GM23338 (cell line): ENCODE measurements at regions not wholly inside any gene's neighbourhood (a gene's known extent, or its start where the extent isn't known, plus 50 kb on each side); places are given as distances from the start of the nearest gene placed in this dataset.

Experiments used
- ATAC-seq: fragments of 200-7000 bp; cut with Tn5 transposase; 3 replicates; pipeline ENCODE4 v1.9.1; 2020
- DNase-seq: peaks from one replicate; pipeline ENCODE4 v3.0.0-alpha.2; 2015; ENCODE audit warnings: low spot score
- H2AFZ ChIP-seq: fragments of 200-600 bp; sonication (generic); 2 replicates; pipeline ENCODE4 v1.8.0; 2016; ENCODE audit warnings: antibody characterized with exemption, mild to moderate bottlenecking, moderate library complexity
- H3F3A ChIP-seq: fragments of 200-600 bp; sonication (generic); replicated peaks from 2 replicates; pipeline ENCODE4 v1.8.0; 2017; ENCODE audit warnings: antibody characterized with exemption, mixed run types, low read depth
- H3K27ac ChIP-seq: fragments of 200-600 bp; sonication (generic); 2 replicates; pipeline ENCODE4 v1.6.1; 2016; ENCODE audit warnings: low read depth
- H3K27me3 ChIP-seq: fragments of 200-600 bp; sonication (generic); 2 replicates; pipeline ENCODE4 v1.8.0; 2016; ENCODE audit warnings: mild to moderate bottlenecking, mixed run types, moderate library complexity; ENCODE audit not compliant: insufficient read depth
- H3K36me3 ChIP-seq: fragments of 200-600 bp; sonication (generic); 2 replicates; pipeline ENCODE4 v1.8.0; 2016; ENCODE audit warnings: mild to moderate bottlenecking; ENCODE audit not compliant: insufficient read depth
- H3K4me1 ChIP-seq: fragments of 200-600 bp; sonication (generic); 2 replicates; pipeline ENCODE4 v1.8.0; 2016; ENCODE audit warnings: mild to moderate bottlenecking, moderate library complexity; ENCODE audit not compliant: insufficient read depth
- H3K4me2 ChIP-seq: fragments of 200-600 bp; sonication (generic); 2 replicates; pipeline ENCODE4 v1.7.1; 2017; ENCODE audit warnings: mixed run types
- H3K4me3 ChIP-seq: fragments of 200-600 bp; sonication (generic); 2 replicates; pipeline ENCODE4 v1.6.1; 2016; ENCODE audit warnings: mixed run types
- H3K79me2 ChIP-seq: fragments of 200-600 bp; sonication (generic); replicated peaks from 2 replicates; pipeline ENCODE4 v1.8.0; 2017; ENCODE audit warnings: mild to moderate bottlenecking; ENCODE audit not compliant: insufficient read depth
- H3K9me2 ChIP-seq: fragments of 200-600 bp; sonication (generic); 2 replicates; pipeline ENCODE4 v1.8.0; 2017; ENCODE audit not compliant: insufficient read depth
- H4K20me1 ChIP-seq: fragments of 200-600 bp; sonication (generic); replicated peaks from 2 replicates; pipeline ENCODE4 v1.8.0; 2017; ENCODE audit warnings: mild to moderate bottlenecking; ENCODE audit not compliant: insufficient read depth
- H3K27ac Mint-ChIP-seq: 2 replicates; pipeline ENCODE4 v1.8.0; 2020; ENCODE audit warnings: inconsistent platforms, mild to moderate bottlenecking, moderate library complexity, mixed read lengths
- H3K27me3 Mint-ChIP-seq: 3 replicates; pipeline ENCODE4 v1.8.0; 2022; ENCODE audit warnings: low read depth, mild to moderate bottlenecking, moderate library complexity, mixed read lengths, inconsistent platforms; ENCODE audit not compliant: insufficient read depth, poor library complexity
- H3K36me3 Mint-ChIP-seq: 3 replicates; pipeline ENCODE4 v1.8.0; 2021; ENCODE audit warnings: low read depth, mild to moderate bottlenecking, inconsistent platforms, moderate library complexity, mixed read lengths
- H3K4me1 Mint-ChIP-seq: 3 replicates; pipeline ENCODE4 v1.8.0; 2020; ENCODE audit warnings: mild to moderate bottlenecking, inconsistent platforms, mixed read lengths
- H3K4me3 Mint-ChIP-seq: 3 replicates; pipeline ENCODE4 v1.8.0; 2021; ENCODE audit warnings: moderate library complexity, mild to moderate bottlenecking, inconsistent platforms, mixed read lengths
- H3K9me3 Mint-ChIP-seq: 3 replicates; pipeline ENCODE4 v1.8.0; 2020; ENCODE audit warnings: moderate library complexity, mild to moderate bottlenecking, inconsistent platforms, mixed read lengths
- JUNB ChIP-seq: IDR thresholded peaks from one replicate; pipeline ENCODE4 v1.6.1; 2016; ENCODE audit warnings: antibody characterized with exemption; ENCODE audit not compliant: unreplicated experiment
- POLR2AphosphoS5 ChIP-seq: IDR thresholded peaks from 2 replicates; pipeline ENCODE4 v1.6.1; 2016; ENCODE audit warnings: antibody characterized with exemption, low read depth
- TF ChIP-seq, protein P1 (sequence below): fragments of 250-450 bp; sonication (Bioruptor Pico); IDR thresholded peaks from 2 replicates; pipeline ENCODE4 v1.5.0; 2020; ENCODE audit warnings: mild to moderate bottlenecking, moderate library complexity
- TF ChIP-seq, protein P2 (sequence below): IDR thresholded peaks from one replicate; pipeline ENCODE4 v1.6.1; 2018; ENCODE audit warnings: antibody characterized with exemption; ENCODE audit not compliant: unreplicated experiment

DNA sequence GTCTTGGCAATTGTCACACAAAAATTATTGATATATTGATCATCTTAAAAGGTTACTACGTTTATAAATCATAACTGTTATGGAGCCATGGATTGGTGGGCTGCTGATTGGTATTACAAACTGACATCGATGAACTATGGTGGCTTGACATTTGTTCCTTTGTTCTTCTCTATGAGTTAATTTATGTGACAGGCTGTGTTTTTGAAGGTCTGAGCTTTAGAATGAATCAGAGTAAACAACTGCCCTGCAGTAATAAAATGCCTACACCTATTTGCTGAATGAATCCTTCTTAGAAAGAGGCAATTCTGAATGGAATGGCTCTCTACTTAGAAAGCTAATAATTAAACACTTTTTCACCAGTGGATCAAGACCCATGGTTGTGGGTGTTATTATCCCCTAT, 506.3 kb upstream of the SPTLC3 start (continued):
- TF ChIP-seq, protein P1, sequence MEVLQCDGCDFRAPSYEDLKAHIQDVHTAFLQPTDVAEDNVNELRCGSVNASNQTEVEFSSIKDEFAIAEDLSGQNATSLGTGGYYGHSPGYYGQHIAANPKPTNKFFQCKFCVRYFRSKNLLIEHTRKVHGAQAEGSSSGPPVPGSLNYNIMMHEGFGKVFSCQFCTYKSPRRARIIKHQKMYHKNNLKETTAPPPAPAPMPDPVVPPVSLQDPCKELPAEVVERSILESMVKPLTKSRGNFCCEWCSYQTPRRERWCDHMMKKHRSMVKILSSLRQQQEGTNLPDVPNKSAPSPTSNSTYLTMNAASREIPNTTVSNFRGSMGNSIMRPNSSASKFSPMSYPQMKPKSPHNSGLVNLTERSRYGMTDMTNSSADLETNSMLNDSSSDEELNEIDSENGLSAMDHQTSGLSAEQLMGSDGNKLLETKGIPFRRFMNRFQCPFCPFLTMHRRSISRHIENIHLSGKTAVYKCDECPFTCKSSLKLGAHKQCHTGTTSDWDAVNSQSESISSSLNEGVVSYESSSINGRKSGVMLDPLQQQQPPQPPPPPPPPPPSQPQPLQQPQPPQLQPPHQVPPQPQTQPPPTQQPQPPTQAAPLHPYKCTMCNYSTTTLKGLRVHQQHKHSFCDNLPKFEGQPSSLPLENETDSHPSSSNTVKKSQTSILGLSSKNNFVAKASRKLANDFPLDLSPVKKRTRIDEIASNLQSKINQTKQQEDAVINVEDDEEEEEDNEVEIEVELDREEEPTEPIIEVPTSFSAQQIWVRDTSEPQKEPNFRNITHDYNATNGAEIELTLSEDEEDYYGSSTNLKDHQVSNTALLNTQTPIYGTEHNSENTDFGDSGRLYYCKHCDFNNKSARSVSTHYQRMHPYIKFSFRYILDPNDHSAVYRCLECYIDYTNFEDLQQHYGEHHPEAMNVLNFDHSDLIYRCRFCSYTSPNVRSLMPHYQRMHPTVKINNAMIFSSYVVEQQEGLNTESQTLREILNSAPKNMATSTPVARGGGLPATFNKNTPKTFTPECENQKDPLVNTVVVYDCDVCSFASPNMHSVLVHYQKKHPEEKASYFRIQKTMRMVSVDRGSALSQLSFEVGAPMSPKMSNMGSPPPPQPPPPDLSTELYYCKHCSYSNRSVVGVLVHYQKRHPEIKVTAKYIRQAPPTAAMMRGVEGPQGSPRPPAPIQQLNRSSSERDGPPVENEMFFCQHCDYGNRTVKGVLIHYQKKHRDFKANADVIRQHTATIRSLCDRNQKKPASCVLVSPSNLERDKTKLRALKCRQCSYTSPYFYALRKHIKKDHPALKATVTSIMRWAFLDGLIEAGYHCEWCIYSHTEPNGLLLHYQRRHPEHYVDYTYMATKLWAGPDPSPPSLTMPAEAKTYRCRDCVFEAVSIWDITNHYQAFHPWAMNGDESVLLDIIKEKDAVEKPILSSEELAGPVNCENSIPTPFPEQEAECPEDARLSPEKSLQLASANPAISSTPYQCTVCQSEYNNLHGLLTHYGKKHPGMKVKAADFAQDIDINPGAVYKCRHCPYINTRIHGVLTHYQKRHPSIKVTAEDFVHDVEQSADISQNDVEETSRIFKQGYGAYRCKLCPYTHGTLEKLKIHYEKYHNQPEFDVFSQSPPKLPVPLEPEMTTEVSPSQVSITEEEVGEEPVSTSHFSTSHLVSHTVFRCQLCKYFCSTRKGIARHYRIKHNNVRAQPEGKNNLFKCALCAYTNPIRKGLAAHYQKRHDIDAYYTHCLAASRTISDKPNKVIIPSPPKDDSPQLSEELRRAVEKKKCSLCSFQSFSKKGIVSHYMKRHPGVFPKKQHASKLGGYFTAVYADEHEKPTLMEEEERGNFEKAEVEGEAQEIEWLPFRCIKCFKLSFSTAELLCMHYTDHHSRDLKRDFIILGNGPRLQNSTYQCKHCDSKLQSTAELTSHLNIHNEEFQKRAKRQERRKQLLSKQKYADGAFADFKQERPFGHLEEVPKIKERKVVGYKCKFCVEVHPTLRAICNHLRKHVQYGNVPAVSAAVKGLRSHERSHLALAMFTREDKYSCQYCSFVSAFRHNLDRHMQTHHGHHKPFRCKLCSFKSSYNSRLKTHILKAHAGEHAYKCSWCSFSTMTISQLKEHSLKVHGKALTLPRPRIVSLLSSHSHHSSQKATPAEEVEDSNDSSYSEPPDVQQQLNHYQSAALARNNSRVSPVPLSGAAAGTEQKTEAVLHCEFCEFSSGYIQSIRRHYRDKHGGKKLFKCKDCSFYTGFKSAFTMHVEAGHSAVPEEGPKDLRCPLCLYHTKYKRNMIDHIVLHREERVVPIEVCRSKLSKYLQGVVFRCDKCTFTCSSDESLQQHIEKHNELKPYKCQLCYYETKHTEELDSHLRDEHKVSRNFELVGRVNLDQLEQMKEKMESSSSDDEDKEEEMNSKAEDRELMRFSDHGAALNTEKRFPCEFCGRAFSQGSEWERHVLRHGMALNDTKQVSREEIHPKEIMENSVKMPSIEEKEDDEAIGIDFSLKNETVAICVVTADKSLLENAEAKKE = no peak
- TF ChIP-seq JUNB (no peak), POLR2AphosphoS5 (no peak)

DNA sequence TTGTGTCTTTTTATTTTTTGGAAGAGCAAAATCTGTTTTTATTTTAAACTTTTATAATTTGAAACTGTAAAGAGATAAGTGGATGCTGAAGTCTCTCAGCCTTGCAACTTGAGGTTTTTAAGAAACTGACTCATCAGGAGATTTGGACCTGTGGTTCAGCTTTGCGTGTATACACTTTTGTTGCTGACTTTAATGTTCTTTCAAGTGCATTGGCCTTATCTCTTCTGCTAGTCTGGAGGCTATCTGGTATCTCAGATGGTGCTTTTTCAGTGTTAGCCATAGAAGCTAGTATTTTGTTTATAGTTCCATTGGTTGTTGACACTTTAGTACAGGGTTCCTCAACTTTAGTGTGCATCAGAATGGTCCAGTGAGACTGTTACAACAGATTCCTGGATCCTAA, 504.0 kb upstream of the SPTLC3 start:
- Histone ChIP-seq H2AFZ (no peak overlapping the region), H3F3A (no peaks in the 10 kb centered on the region), H3K79me2 (no peaks in the 10 kb centered on the region), H3K27me3 (no peaks in the 10 kb centered on the region), H3K4me2 (no peak overlapping the region), H3K4me3 (no peak overlapping the region), H4K20me1 (no peaks in the 10 kb centered on the region; the same call in 1 of the 2 replicates), H3K27ac (no peak overlapping the region), H3K36me3 (no peaks in the 10 kb centered on the region), H3K9me2 (no peaks in the 10 kb centered on the region), H3K4me1 (no peaks in the 10 kb centered on the region)
- H3K4me1 Mint-ChIP-seq = no peaks in the 10 kb centered on the region
- H3K27me3 Mint-ChIP-seq = peaks cover under 1% of the 10 kb centered on the region
- no peaks in the 10 kb centered on the region for H3K9me3 Mint-ChIP-seq
- no peaks in the 10 kb centered on the region for H3K36me3 Mint-ChIP-seq
- ATAC-seq = no peak
- H3K4me3 Mint-ChIP-seq = no peak overlapping the region
- no peak overlapping the region for H3K27ac Mint-ChIP-seq
- no peak for DNase-seq
- TF ChIP-seq, protein P2, sequence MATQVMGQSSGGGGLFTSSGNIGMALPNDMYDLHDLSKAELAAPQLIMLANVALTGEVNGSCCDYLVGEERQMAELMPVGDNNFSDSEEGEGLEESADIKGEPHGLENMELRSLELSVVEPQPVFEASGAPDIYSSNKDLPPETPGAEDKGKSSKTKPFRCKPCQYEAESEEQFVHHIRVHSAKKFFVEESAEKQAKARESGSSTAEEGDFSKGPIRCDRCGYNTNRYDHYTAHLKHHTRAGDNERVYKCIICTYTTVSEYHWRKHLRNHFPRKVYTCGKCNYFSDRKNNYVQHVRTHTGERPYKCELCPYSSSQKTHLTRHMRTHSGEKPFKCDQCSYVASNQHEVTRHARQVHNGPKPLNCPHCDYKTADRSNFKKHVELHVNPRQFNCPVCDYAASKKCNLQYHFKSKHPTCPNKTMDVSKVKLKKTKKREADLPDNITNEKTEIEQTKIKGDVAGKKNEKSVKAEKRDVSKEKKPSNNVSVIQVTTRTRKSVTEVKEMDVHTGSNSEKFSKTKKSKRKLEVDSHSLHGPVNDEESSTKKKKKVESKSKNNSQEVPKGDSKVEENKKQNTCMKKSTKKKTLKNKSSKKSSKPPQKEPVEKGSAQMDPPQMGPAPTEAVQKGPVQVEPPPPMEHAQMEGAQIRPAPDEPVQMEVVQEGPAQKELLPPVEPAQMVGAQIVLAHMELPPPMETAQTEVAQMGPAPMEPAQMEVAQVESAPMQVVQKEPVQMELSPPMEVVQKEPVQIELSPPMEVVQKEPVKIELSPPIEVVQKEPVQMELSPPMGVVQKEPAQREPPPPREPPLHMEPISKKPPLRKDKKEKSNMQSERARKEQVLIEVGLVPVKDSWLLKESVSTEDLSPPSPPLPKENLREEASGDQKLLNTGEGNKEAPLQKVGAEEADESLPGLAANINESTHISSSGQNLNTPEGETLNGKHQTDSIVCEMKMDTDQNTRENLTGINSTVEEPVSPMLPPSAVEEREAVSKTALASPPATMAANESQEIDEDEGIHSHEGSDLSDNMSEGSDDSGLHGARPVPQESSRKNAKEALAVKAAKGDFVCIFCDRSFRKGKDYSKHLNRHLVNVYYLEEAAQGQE = no peak
- TF ChIP-seq, protein P1 = no peak
